ENCODE measurements at regions not wholly inside any gene's neighbourhood (a gene's known extent, or its start where the extent isn't known, plus 50 kb on each side); places are given as distances from the start of the nearest gene placed in this dataset.
A peak's percentile ranks its signal among the peaks of the same experiment; 100 is the strongest.

GRCh38 chr15:61404567-61404966 is 175.5 kb upstream of the RORA start:
- TF ChIP-seq, protein P1, sequence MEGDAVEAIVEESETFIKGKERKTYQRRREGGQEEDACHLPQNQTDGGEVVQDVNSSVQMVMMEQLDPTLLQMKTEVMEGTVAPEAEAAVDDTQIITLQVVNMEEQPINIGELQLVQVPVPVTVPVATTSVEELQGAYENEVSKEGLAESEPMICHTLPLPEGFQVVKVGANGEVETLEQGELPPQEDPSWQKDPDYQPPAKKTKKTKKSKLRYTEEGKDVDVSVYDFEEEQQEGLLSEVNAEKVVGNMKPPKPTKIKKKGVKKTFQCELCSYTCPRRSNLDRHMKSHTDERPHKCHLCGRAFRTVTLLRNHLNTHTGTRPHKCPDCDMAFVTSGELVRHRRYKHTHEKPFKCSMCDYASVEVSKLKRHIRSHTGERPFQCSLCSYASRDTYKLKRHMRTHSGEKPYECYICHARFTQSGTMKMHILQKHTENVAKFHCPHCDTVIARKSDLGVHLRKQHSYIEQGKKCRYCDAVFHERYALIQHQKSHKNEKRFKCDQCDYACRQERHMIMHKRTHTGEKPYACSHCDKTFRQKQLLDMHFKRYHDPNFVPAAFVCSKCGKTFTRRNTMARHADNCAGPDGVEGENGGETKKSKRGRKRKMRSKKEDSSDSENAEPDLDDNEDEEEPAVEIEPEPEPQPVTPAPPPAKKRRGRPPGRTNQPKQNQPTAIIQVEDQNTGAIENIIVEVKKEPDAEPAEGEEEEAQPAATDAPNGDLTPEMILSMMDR (conservative IDR thresholded peaks at IDR 0.05; ENCODE audit: low read depth, low read length), result no peak
- H3K4me3 ChIP-seq (ENCODE audit: low read depth, low read length), result no peak overlapping the region
- no peak for DNase-seq (ENCODE audit: low read depth)

DNA sequence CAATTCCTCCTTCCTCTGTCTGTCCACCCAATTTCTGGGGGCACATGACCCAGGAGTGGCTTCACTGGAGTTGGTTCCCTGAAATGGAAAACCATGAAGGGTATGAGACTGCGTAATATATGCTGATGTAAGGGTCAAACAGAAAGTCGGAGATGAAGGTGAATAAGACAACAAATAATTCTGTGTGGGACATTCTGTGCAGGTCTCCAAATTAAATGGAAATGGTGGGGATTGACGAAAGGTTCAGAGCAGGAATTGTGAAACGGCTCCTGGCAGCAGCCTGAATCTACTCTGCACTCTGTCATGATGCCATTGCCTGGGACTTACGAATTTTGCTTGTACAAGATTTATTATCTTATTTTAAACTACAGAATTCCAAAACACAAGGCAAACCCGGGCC is 174.8 kb upstream of the RORA start:
- H3K4me3 ChIP-seq (ENCODE audit: low read depth, low read length), result no peak overlapping the region
- no peak for DNase-seq (ENCODE audit: low read depth)
- TF ChIP-seq, protein P1 (conservative IDR thresholded peaks at IDR 0.05; ENCODE audit: low read depth, low read length), result no peak

- DNase-seq (ENCODE audit: low read depth), result no peak
- TF ChIP-seq, protein P1 (conservative IDR thresholded peaks at IDR 0.05; ENCODE audit: low read depth, low read length), result no peak
- no peak overlapping the region for H3K4me3 ChIP-seq (ENCODE audit: low read depth, low read length)
These were observed 173.0 kb upstream of the RORA start for GRCh38 chr15:61401903-61402698.

- no peak for DNase-seq (ENCODE audit: low read depth)
- TF ChIP-seq, protein P1 (conservative IDR thresholded peaks at IDR 0.05; ENCODE audit: low read depth, low read length), result no peak
- no peak overlapping the region for H3K4me3 ChIP-seq (ENCODE audit: low read depth, low read length)
These were observed 169.2 kb upstream of the RORA start for GRCh38 chr15:61398310-61398709.

- no peak for DNase-seq (ENCODE audit: low read depth)
- no peak overlapping the region for H3K4me3 ChIP-seq (ENCODE audit: low read depth, low read length)
- TF ChIP-seq, protein P1 (conservative IDR thresholded peaks at IDR 0.05; ENCODE audit: low read depth, low read length), result no peak
These were observed 167.3 kb upstream of the RORA start for GRCh38 chr15:61396235-61396919.

- no peak overlapping the region for H3K4me3 ChIP-seq (ENCODE audit: low read depth, low read length)
- TF ChIP-seq, protein P1 (conservative IDR thresholded peaks at IDR 0.05; ENCODE audit: low read depth, low read length), result no peak
- peak; percentile 24 for DNase-seq (ENCODE audit: low read depth)
These were observed 164.8 kb upstream of the RORA start for GRCh38 chr15:61393949-61394348.

Measured in choroid plexus epithelial cell (primary cell).